SJSA1 (cell line): ENCODE measurements at regions not wholly inside any gene's neighbourhood (a gene's known extent, or its start where the extent isn't known, plus 50 kb on each side); places are given as distances from the start of the nearest gene placed in this dataset.
"Not testable (repeated sequence)": the region's sequence is repeated elsewhere in the genome, so short reads cannot be mapped to it uniquely, and the experiment has no call there.

Experiments
- DNase-seq, 2 experiments: peaks; one replicate each; pipeline ENCODE4 v3.0.0-alpha.2; 2015 to 2020; ENCODE audit warnings: low spot score in 2 of 2, low read depth in 1 of 2
- H3K27ac ChIP-seq: fragments of 250-450 bp; sonication (Bioruptor Pico); 2 replicates; pipeline ENCODE4 v1.5.1; 2020; ENCODE audit warnings: mild to moderate bottlenecking, moderate library complexity
- H3K27me3 ChIP-seq: fragments of 250-450 bp; sonication (Bioruptor Pico); replicated peaks from 2 replicates; pipeline ENCODE4 v1.5.1; 2020; ENCODE audit warnings: mild to moderate bottlenecking, moderate library complexity
- H3K36me3 ChIP-seq: fragments of 250-450 bp; sonication (Bioruptor Pico); 2 replicates; pipeline ENCODE4 v1.5.1; 2020; ENCODE audit warnings: mild to moderate bottlenecking
- H3K4me1 ChIP-seq: fragments of 250-450 bp; sonication (Bioruptor Pico); replicated peaks from 2 replicates; pipeline ENCODE4 v1.6.1; 2021; ENCODE audit warnings: mild to moderate bottlenecking
- H3K4me3 ChIP-seq: fragments of 250-450 bp; sonication (Bioruptor Pico); 2 replicates; pipeline ENCODE4 v1.5.1; 2020; ENCODE audit warnings: mild to moderate bottlenecking
- H3K9me3 ChIP-seq: fragments of 250-450 bp; sonication (Bioruptor Pico); replicated peaks from 2 replicates; pipeline ENCODE4 v1.5.1; 2020; ENCODE audit warnings: mild to moderate bottlenecking

GRCh38 chr4:123162859-123163258 is 233.7 kb upstream of the SPRY1 start:
- no peaks in the 10 kb centered on the region for H3K36me3 ChIP-seq
- no peaks in the 10 kb centered on the region for H3K9me3 ChIP-seq
- no peak for DNase-seq

GRCh38 chr4:123163501-123163900 is 233.1 kb upstream of the SPRY1 start:
- no peaks in the 10 kb centered on the region for H3K4me1 ChIP-seq
- no peak overlapping the region for H3K27ac ChIP-seq
- H3K27me3 ChIP-seq, result no peaks in the 10 kb centered on the region
- no peak for DNase-seq
- no peaks in the 10 kb centered on the region for H3K36me3 ChIP-seq
- no peaks in the 10 kb centered on the region for H3K9me3 ChIP-seq
- H3K4me3 ChIP-seq, result no peak overlapping the region

More at GRCh38 chr4:123162859-123163258, 233.7 kb upstream of the SPRY1 start:
- no peak overlapping the region for H3K27ac ChIP-seq
- no peak overlapping the region for H3K4me3 ChIP-seq
- no peaks in the 10 kb centered on the region for H3K4me1 ChIP-seq
- no peaks in the 10 kb centered on the region for H3K27me3 ChIP-seq

GRCh38 chr4:123166023-123166422 is 230.6 kb upstream of the SPRY1 start:
- Histone ChIP-seq H3K27me3 (no peaks in the 10 kb centered on the region), H3K4me1 (no peaks in the 10 kb centered on the region), H3K27ac (no peak overlapping the region), H3K9me3 (no peaks in the 10 kb centered on the region), H3K36me3 (no peaks in the 10 kb centered on the region), H3K4me3 (no peak overlapping the region)
- no peak for DNase-seq

GRCh38 chr4:123167931-123168330 is 228.7 kb upstream of the SPRY1 start:
- H3K36me3 ChIP-seq, result no peaks in the 10 kb centered on the region
- no peak for DNase-seq
- H3K4me1 ChIP-seq, result no peaks in the 10 kb centered on the region
- H3K27me3 ChIP-seq, result no peaks in the 10 kb centered on the region
- H3K27ac ChIP-seq, result no peak overlapping the region
- no peak overlapping the region for H3K4me3 ChIP-seq
- H3K9me3 ChIP-seq, result no peaks in the 10 kb centered on the region

- Histone ChIP-seq H3K36me3 (no peaks in the 10 kb centered on the region), H3K27ac (no peak overlapping the region), H3K4me1 (no peaks in the 10 kb centered on the region), H3K4me3 (no peak overlapping the region), H3K27me3 (no peaks in the 10 kb centered on the region), H3K9me3 (no peaks in the 10 kb centered on the region)
- no peak for DNase-seq
Measured at GRCh38 chr4:123168812-123169211, 227.8 kb upstream of the SPRY1 start.

- no peaks in the 10 kb centered on the region for H3K9me3 ChIP-seq
- H3K4me1 ChIP-seq, result no peaks in the 10 kb centered on the region
- DNase-seq, result no peak
- no peaks in the 10 kb centered on the region for H3K27me3 ChIP-seq
- no peak overlapping the region for H3K4me3 ChIP-seq
- H3K27ac ChIP-seq, result no peak overlapping the region
- no peaks in the 10 kb centered on the region for H3K36me3 ChIP-seq
Measured at GRCh38 chr4:123170843-123171242, 225.8 kb upstream of the SPRY1 start.

GRCh38 chr4:123176605-123177004 is 220.0 kb upstream of the SPRY1 start:
- Histone ChIP-seq H3K36me3 (no peaks in the 10 kb centered on the region), H3K27me3 (no peaks in the 10 kb centered on the region), H3K27ac (no peak overlapping the region), H3K4me3 (no peak overlapping the region), H3K4me1 (no peaks in the 10 kb centered on the region), H3K9me3 (no peaks in the 10 kb centered on the region)
- no peak for DNase-seq

- H3K4me1 ChIP-seq, result no peaks in the 10 kb centered on the region
- no peak overlapping the region for H3K4me3 ChIP-seq
Measured at GRCh38 chr4:123182289-123182688, 214.3 kb upstream of the SPRY1 start.

GRCh38 chr4:123183308-123183707 is 213.3 kb upstream of the SPRY1 start:
- H3K4me3 ChIP-seq, result no peak overlapping the region
- no peaks in the 10 kb centered on the region for H3K4me1 ChIP-seq
- H3K27me3 ChIP-seq, result no peaks in the 10 kb centered on the region
- H3K36me3 ChIP-seq, result no peaks in the 10 kb centered on the region
- H3K9me3 ChIP-seq, result no peaks in the 10 kb centered on the region
- DNase-seq, result no peak
- H3K27ac ChIP-seq, result no peak overlapping the region

More at GRCh38 chr4:123182289-123182688, 214.3 kb upstream of the SPRY1 start:
- Histone ChIP-seq H3K36me3 (no peaks in the 10 kb centered on the region), H3K27me3 (no peaks in the 10 kb centered on the region), H3K27ac (no peak overlapping the region), H3K9me3 (no peaks in the 10 kb centered on the region)
- no peak for DNase-seq

- not testable (repeated sequence) for DNase-seq
Measured at GRCh38 chr4:123183754-123184153, 212.8 kb upstream of the SPRY1 start.

GRCh38 chr4:123186731-123187130 is 209.9 kb upstream of the SPRY1 start:
- Histone ChIP-seq H3K4me3 (no peak overlapping the region), H3K27ac (no peak overlapping the region), H3K27me3 (no peaks in the 10 kb centered on the region), H3K9me3 (no peaks in the 10 kb centered on the region), H3K4me1 (no peaks in the 10 kb centered on the region), H3K36me3 (no peaks in the 10 kb centered on the region)
- no peak for DNase-seq

More at GRCh38 chr4:123183754-123184153, 212.8 kb upstream of the SPRY1 start:
- not testable (repeated sequence) for H3K9me3 ChIP-seq, H3K4me3 ChIP-seq, H3K27ac ChIP-seq, H3K4me1 ChIP-seq, H3K27me3 ChIP-seq, H3K36me3 ChIP-seq

- DNase-seq, result no peak
- Histone ChIP-seq H3K9me3 (no peaks in the 10 kb centered on the region), H3K4me3 (no peak overlapping the region), H3K27me3 (no peaks in the 10 kb centered on the region), H3K4me1 (no peaks in the 10 kb centered on the region), H3K36me3 (no peaks in the 10 kb centered on the region), H3K27ac (no peak overlapping the region)
Measured at GRCh38 chr4:123190176-123190575, 206.4 kb upstream of the SPRY1 start.

GRCh38 chr4:123191728-123192127 is 204.9 kb upstream of the SPRY1 start:
- Histone ChIP-seq H3K27me3 (no peaks in the 10 kb centered on the region), H3K4me1 (no peaks in the 10 kb centered on the region)

GRCh38 chr4:123193802-123194367 is 202.7 kb upstream of the SPRY1 start:
- Histone ChIP-seq H3K4me1 (no peaks in the 10 kb centered on the region), H3K9me3 (0 out of 2 replicates have a peak, but pooled peaks cover 3% of the 10 kb centered on the region), H3K36me3 (no peaks in the 10 kb centered on the region), H3K27ac (no peak overlapping the region), H3K4me3 (no peak overlapping the region), H3K27me3 (no peaks in the 10 kb centered on the region)
- DNase-seq, result no peak

More at GRCh38 chr4:123191728-123192127, 204.9 kb upstream of the SPRY1 start:
- H3K4me3 ChIP-seq, result no peak overlapping the region
- H3K27ac ChIP-seq, result no peak overlapping the region
- H3K36me3 ChIP-seq, result no peaks in the 10 kb centered on the region
- DNase-seq, result no peak
- no peaks in the 10 kb centered on the region for H3K9me3 ChIP-seq

GRCh38 chr4:123198706-123199105 is 197.9 kb upstream of the SPRY1 start:
- Histone ChIP-seq H3K4me3 (no peak overlapping the region), H3K36me3 (no peaks in the 10 kb centered on the region), H3K27me3 (no peaks in the 10 kb centered on the region), H3K9me3 (0 out of 2 replicates have a peak, but pooled peaks cover 3% of the 10 kb centered on the region), H3K27ac (no peak overlapping the region), H3K4me1 (no peaks in the 10 kb centered on the region)
- DNase-seq, result no peak
